HG03442 (cell line): ENCODE measurements at regions not wholly inside any gene's neighbourhood (a gene's known extent, or its start where the extent isn't known, plus 50 kb on each side); places are given as distances from the start of the nearest gene placed in this dataset.

Experiments used
- ATAC-seq: cut with Tn5 transposase; IDR thresholded peaks from one replicate; pipeline ENCODE4 v1.9.1; 2021; ENCODE audit warnings: mild to moderate bottlenecking, moderate library complexity; ENCODE audit not compliant: unreplicated experiment

DNA sequence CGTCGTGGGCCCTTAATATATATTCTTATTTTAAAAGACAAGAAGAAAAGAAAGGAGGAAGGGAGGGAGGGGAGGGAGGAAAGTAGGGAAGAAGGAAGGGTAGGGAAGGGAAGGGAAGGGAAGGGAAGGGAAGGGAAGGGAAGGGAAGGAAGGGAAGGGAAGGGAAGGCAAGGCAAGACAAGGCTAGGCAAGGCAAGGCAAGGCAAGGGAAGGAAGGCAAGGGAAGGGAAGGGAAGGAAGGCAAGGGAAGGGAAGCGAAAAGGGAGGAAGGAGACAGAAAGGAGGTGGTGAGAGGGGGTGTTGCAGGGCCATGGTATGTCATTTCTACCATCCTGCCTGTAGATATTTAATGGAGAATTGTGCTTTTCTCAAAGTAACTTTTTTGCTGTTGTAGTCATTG lies 83.9 kb upstream of the BTBD3 start:
- no peak for ATAC-seq

DNA sequence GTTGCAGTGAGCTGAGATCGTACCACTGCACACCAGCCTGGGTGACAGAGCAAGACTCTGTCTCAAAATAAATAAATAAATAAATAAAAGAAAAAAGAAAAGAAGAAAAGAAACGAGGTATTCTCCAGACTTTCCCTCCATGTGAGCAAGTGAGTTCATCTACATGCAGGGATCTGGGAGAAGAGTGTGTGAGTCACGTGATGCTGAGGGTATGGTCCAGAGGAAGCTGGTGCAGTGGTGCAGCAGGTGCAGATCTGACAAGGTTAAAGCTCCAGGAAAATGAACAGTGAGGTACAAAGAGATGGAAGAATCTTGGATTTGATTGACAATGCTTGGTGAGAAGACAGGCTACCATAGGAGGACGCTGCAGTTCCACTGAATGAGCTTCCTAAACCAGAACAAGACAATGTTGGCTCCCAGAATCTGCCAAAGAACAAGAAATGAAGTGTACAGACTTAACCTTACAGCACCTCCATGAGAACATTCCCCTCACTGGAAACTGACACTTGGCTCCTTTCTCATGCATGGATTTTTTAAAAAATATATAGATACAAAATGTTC lies 79.5 kb upstream of the BTBD3 start:
- no peak for ATAC-seq

DNA sequence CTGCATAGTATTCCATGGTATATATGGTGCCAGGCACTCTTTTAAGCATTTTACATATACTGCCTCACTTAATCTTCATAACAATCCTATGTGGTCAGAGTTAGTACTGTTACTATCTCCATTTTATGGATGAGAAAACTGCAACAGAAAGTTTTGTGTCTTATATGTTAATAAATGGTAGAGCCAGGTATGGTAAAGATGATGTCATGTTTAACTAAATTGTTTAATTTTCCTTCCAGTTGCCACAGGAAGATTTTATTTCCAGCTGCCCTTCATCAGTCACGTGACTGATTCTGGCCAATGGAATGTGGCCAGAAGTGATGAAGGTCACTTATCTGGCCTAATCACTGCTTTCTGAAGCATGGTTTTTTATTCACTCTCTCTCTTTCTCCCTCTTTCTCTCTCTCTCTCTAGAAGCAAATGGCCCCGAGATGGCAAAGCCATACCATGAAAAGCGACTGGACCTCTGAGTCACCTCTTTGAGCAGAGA lies 75.7 kb upstream of the BTBD3 start:
- ATAC-seq, result no peak

DNA sequence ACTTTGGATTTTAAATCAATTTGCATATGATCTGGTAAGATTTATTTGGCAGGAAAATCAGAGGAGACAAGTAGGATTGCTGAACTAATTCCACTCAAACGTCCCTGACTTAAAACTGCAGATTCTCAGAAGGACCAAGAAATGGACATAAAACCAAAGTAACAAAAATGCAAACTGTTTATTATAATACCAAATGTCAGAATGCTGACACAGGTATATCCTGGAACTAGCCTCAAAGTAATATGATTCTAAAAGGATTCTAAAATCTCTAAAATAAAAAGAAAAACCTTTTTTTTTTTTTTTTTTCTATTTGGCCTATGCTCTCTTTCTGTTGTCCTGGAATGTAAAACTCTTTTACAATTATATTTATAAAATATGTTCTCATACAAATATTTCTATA lies 74.4 kb upstream of the BTBD3 start:
- no peak for ATAC-seq

DNA sequence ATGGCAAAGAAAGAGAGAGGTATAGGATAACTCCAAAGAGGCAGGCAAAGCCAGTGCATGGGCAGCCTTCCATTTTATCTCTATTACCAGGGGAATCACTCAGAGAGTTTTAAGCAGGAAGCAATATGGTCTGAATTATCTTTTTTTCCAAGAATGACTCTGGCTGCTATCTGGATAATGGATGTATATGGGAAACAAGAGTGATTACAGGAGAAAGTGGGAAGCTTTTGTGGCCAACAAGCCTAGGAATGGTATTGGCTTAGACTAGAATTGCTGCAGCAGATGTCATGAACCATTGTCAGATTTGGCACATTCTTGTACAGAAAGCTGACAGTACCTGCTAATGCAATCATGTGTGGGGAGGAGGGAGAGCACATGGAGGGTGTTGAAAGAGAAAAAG lies 73.0 kb upstream of the BTBD3 start:
- ATAC-seq, result no peak

DNA sequence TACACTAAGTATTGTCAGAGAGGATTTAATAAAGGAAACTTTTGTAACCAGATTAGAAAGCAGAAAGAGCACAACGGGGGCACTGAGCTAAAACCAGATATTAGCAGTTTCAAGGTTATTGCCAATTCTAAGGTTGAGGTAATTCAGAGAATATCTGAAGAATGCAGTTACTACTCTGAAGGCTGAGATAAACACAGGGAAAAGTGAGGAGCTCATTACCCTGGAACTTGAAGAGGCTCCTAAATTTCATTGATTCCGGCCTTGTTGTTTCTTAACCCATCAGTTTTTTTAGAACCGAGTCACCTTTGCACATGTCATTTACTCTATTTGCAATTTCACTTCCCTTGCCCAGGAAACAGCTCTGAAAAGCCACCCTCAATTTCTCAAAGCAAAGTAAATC lies 72.4 kb upstream of the BTBD3 start:
- no peak for ATAC-seq

DNA sequence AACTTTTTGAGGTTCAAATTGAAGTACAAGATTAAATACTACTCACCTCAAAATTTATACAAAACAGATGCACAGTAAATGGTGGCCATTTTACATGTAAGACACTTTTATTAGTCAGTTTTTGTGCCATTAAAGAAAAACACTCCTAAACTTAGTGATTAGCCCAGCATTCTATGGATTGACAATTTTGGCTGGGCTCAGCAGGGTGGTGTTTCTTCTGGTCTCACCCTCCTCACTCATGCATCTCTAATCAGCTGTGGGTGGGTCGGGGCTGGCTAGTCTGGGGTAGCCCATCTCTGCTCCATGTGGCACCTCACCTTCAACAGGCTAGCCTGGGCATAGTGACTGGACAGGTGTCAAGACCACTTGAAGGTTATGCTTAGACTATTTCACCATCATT lies 71.6 kb upstream of the BTBD3 start:
- ATAC-seq, result no peak

DNA sequence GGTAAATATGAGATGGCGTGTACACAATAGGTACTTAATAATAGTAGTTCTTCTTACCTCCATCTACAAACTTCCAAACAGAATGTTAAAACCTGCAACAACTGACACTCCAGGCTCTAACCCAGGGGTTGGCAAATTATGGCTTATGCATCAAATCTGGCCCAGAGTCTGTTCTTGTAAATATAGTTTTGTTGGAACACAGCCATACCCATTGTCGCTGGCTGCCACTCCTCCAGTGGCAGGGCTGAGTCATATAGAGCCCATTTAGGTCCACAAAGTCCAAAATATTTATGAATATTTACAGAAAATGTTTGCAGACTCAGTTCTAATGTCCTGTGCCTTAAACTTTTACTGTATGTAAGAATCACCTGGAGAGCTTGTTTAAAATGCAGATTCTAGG lies 69.9 kb upstream of the BTBD3 start:
- ATAC-seq, result no peak

DNA sequence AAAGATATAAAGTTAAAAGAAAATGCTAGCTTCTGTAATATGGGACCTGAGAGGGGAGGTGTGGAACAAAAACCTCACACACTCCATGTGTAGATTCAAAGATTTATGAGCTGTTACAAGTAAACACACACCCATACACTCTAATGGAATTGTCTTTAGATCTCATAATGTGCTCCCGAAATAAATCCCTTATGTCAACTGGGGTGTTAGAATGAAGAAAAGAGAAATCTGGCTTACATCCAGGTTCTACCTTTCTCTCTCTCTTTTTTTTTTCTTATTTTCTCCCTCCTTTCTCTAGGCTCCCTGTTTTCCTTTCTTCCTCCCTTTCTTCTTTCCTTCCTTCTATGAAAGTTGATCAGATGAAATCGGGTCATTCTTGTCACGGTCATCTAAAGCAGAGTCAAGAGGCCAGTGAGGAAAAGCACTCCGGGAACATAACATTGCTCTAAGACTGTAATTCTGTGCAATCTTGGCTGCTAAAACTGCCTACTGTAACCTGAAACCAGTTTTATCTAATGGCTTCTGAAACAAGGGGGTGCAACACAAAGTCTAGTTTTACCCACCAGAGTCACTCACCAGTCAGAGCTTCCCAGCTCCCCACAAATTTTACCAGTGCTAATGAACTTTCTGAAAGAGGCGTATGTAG lies 68.3 kb upstream of the BTBD3 start:
- ATAC-seq, result no peak

DNA sequence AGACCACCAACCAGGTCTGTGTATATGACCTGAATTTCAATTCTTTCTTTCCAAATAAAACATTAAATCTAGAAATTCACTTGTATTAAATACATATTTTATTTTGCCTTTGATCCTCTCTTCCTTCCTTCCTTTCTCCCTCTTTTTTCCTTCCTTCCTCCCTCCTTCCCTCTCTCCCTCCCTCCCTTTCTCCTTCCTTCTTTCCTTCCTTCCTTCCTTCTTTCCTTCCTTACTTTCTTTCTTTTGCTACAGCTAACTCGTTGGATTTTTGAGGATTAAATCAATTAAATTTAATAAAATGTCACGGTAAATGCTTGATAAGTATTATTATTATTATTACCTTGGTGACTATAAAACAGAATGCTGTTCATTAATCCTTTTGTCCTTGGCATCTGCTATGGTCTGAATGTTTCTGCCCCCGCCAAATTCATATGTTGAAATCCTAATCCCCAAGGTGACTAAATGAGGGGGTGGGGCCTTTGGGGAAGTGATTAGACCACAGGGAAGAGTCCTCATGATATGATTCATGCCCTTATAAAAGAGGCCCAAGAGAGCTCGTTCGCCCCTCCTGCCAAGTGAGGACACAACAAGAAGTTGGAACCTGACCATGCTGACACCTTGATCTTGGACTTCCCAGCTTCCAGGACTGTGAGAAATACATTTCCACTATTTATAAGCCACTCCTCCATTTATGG lies 67.6 kb upstream of the BTBD3 start:
- no peak for ATAC-seq

DNA sequence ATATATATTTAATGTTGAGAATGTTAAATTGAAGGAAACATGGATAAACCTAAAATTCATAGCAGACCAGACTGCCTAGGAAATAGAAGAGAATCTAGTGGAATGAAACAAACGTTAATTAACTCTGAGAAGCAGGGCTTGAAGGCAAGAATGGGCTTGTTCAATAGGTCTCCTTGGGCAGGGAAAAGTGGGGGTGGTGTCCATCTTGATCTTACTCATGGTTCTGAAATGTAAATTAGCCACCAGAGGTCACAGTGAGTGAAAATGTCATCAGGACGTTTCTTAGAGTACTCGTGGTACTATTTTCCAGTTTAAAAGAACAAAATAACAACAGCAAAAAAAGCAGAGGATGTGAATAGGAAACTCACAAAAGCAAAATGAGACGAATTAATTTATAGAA lies 66.8 kb upstream of the BTBD3 start:
- no peak for ATAC-seq

DNA sequence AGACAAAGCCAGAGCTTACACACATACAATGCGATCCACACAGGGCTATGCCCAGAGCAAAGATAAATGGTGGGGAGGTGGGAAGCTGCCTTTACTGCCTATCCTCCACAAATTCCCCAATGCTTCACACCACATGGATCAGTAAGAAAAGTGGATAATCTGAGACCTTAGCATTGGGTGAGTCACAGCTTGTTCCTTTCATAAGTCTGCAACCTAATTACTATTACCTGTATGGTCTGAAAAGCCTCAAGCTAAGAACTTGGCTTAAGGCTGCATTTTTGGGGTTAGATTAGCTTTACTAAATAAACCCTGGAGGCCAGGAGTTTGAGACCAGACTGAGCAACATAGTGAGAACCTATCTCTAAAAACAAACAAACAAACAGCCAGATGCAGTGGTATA lies 66.0 kb upstream of the BTBD3 start:
- no peak for ATAC-seq

DNA sequence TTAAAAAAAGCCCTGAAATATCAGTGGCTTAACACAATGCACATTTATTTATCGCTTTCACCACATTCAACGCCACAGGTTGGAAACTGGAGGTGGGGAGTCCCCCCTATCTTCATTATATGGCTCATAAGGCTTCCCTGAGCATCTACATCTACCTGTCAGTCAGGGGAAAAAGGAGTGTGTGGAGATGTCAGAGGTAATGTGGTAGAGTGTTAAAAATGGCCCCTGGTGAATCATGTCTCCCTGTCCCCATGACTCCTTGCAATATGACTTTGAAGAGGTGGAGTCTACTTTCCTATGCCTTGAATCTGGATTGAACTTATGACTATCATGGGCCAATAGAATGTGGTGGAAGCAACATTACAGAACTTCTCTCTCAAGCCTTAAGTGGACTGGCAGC lies 65.5 kb upstream of the BTBD3 start:
- ATAC-seq, result no peak

DNA sequence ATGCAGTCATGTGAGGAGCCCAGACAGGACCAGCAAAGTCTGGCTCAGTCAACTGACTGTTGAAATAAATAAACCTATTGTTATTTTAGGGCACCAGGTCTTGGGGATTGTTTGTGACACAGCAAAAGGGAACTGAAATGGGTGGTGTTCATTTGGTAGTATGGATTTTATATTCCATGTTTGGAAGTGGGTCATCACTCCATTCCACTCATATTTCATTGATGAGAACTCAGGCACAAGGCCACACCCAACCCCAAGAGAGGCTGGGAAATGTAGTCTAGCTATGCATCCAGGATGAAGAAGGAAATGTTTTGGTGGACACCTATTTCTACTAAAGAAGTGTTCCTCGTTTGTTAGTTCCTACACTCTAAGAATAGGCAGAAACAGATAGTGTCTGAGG lies 64.9 kb upstream of the BTBD3 start:
- ATAC-seq, result no peak

DNA sequence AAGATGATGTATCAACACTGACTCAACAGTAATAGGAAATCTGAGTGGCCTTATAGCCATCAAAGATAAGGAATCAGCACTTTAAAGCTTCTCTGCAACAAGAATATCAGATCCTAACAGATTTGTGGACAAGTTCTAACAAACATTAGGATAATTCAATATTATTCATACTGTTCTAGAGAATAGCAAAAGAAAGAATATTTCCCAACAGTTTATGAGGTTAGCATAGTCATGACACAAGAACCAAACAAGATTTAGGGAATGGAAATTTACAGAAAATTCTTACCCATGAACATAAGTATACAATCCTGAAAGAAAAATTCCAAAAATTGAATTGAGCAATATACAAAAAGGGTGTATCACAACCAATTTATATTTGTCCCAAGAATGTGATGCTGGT lies 64.3 kb upstream of the BTBD3 start:
- ATAC-seq, result no peak

DNA sequence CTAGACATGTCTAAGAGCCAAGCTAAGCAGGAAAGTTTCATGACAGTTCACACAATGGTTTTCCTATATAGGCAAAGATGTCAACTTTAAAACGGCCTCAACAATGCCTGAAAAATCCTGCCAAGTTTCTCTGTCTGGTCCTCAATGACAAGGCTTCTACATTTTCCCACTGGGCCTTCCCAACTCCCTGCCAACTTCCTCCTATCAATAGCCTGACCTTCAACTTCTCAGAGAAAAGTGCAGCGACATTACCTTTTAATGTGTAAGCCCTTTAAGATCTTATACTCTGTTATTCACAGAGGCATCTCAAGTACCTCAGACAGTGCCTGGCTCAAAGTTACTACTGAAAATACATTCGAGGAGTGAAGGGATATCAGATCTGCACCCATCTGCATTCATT lies 56.2 kb upstream of the BTBD3 start:
- ATAC-seq, result no peak

DNA sequence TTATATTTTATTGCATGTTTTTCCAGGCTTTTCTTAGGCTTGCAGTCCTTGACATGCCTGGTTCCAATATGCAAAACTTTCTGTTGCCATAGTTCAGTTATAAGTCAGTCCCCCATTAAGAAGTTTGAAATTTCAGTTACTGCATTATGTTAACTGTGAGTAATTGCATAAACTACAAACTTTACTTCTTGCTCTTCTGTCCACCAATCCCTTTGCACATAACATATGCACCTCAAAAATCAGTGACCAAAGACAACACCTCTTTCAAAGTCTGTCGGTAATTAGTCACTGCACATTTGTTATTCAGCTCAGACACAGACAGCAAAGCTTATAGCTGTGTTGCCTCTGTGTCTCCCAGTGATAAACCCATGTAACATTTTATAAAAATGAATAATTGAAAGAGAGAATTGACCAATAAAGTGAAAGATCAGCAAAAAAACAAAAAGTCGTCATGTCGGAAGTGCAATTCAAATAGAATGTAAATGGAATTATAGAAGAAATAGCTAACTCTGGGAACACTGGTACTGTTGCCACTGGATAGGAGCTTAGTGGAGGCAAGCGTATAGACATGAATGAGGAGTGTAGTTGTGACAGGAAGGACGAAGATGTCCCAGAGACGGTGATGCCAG lies 50.3 kb upstream of the BTBD3 start:
- no peak for ATAC-seq
